GM12873 (cell line): ENCODE measurements at regions not wholly inside any gene's neighbourhood (a gene's known extent, or its start where the extent isn't known, plus 50 kb on each side); places are given as distances from the start of the nearest gene placed in this dataset.

Source experiments
- CTCF ChIP-seq: IDR thresholded peaks from 2 replicates; pipeline ENCODE4 v1.5.1; 2012; ENCODE audit warnings: low read depth, mild to moderate bottlenecking, moderate library complexity, low read length, control low read depth; ENCODE audit not compliant: insufficient read depth; ENCODE audit errors: missing control alignments

- TF ChIP-seq CTCF: no peak
These were observed 206.4 kb downstream of the LRRK2 start for GRCh38 chr12:40431169-40431568.

GRCh38 chr12:40435251-40435650 is 210.5 kb downstream of the LRRK2 start:
- no peak for TF ChIP-seq CTCF

GRCh38 chr12:40435951-40436350 is 211.2 kb downstream of the LRRK2 start:
- TF ChIP-seq CTCF: no peak

GRCh38 chr12:40436564-40436963 is 211.8 kb downstream of the LRRK2 start:
- no peak for TF ChIP-seq CTCF

GRCh38 chr12:40439771-40440492 is 215.1 kb downstream of the LRRK2 start:
- TF ChIP-seq CTCF: no peak

GRCh38 chr12:40444174-40444573 is 219.4 kb downstream of the LRRK2 start:
- TF ChIP-seq CTCF: no peak

- TF ChIP-seq CTCF: peak; percentile 53
These were observed 221.6 kb downstream of the LRRK2 start for GRCh38 chr12:40446385-40446784.

- no peak for TF ChIP-seq CTCF
These were observed 226.9 kb downstream of the LRRK2 start for GRCh38 chr12:40451661-40452060.
